ENCODE measurements at regions not wholly inside any gene's neighbourhood (a gene's known extent, or its start where the extent isn't known, plus 50 kb on each side); places are given as distances from the start of the nearest gene placed in this dataset.

DNA sequence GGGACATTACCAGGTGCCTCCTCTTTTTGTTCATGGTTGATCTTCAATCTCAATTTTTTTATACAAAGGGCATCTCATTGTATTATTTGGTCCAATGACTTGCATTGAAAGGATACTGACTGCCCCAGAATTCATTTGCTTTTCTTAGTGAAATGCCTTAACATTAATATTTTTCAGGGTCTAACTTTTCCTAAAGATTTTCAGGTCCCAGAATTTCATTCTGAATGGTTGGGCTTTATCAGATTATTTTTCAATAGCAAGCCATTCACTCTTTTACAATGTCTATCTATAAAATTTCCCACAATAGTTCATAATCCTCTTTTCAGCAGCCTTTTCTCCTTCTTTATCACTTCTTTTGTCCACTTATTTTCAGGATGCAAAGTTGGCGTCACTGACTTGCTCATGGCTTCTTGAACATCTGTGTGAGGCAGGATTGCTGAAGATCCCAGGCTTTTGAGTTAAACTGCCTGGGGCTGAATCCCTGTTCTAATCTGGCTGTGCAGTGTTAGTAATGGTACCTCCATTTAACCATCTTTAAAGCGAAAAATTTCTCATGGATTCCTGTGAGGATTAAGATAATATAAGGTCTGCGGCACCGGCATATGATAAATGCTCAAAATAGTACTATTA, 131.7 kb upstream of the HDAC9 start:
- DNase-seq (no peak), ATAC-seq (no peak)
- no peak overlapping the region for H3K27ac Mint-ChIP-seq
- H3K4me1 Mint-ChIP-seq: no peaks in the 10 kb centered on the region
- H3K27me3 Mint-ChIP-seq: no peaks in the 10 kb centered on the region
- H3K9me3 Mint-ChIP-seq: no peaks in the 10 kb centered on the region
- H3K4me3 Mint-ChIP-seq: no peak overlapping the region

DNA sequence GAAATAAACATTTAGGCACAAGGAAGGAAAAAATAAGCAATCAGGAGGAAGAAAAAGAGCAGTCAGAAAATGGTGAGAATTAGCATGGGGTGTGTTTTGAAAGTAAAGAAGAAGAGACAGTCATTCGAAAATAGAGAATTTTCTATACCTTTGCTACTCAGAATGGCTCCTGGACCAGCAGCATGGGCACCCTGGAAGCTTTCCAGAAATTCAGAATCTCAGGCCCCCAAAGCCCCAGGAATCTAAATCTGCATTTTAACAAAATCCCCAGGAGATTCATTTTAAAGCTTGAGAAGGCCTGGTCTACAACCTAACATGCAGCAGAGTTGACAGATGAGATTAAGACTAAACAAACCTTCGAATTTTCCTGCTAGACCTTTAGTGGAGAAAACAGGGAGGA, 131.2 kb upstream of the HDAC9 start:
- no peak overlapping the region for H3K27ac Mint-ChIP-seq
- no peak overlapping the region for H3K4me3 Mint-ChIP-seq
- DNase-seq (no peak), ATAC-seq (no peak)
- H3K9me3 Mint-ChIP-seq: no peaks in the 10 kb centered on the region
- no peaks in the 10 kb centered on the region for H3K27me3 Mint-ChIP-seq
- no peaks in the 10 kb centered on the region for H3K4me1 Mint-ChIP-seq

DNA sequence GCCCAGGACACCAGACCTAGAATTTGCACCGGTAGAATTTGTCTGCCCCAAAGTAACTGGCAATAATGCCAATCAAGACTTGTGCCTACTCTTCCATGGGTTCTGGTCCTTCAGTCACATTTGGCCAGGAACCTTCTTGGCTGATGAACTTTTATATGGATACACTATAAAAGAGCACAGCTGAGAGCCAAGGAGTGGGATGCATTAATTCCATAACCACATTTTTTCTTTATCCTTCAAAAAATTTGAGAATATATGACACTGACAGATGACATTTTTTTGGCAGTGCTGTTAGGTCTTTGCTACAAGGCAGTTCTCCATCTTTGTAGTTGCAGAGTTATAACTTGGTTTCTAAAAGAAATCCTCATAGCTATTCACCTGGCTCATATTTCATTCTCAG, 129.2 kb upstream of the HDAC9 start:
- no peaks in the 10 kb centered on the region for H3K4me1 Mint-ChIP-seq
- ATAC-seq (no peak), DNase-seq (no peak)
- H3K27ac Mint-ChIP-seq: no peak overlapping the region
- H3K9me3 Mint-ChIP-seq: no peaks in the 10 kb centered on the region
- no peaks in the 10 kb centered on the region for H3K27me3 Mint-ChIP-seq
- no peak overlapping the region for H3K4me3 Mint-ChIP-seq

DNA sequence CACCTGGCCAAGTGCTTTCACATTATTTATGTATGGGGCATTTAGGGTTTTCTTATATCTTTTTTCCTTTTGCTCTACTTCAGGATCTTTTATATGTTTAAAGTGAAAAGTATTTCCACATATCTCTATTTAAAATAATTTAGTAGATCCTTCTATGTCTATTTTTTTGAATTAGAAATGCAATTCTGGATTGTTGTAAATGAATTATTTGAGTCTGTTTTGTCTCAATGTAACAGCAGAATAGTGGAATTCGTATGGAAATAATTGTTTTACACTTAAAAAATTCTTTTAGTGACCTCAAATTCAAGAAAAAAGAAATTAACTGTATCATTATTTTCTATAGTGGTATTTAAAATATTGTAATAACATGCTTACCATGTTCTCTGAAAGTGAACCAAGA, 126.5 kb upstream of the HDAC9 start:
- DNase-seq (no peak), ATAC-seq (no peak)
- H3K4me1 Mint-ChIP-seq: no peaks in the 10 kb centered on the region
- H3K27me3 Mint-ChIP-seq: no peaks in the 10 kb centered on the region
- H3K27ac Mint-ChIP-seq: no peak overlapping the region
- no peaks in the 10 kb centered on the region for H3K9me3 Mint-ChIP-seq
- H3K4me3 Mint-ChIP-seq: no peak overlapping the region

DNA sequence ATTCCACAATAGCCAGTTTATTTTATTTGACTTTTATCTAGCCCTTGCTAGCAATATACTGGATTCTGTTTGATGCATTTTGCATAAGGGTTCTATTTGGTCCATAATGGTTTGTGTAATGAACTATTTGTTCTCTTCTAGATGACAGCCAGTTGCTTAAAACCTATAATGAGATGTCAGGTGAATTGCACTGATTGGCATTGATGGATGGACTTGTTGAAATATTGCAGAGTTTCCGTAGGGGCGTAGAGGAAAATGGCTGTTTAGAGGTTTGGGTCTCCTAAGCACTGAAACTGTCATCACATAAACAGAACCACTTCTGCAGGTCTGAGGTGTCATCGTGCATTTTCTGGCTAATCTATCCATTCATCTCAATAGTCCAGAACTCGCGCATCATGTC, 124.9 kb upstream of the HDAC9 start:
- H3K4me3 Mint-ChIP-seq: no peak overlapping the region
- no peaks in the 10 kb centered on the region for H3K4me1 Mint-ChIP-seq
- no peak for DNase-seq
- no peak overlapping the region for H3K27ac Mint-ChIP-seq
- ATAC-seq: no peak
- no peaks in the 10 kb centered on the region for H3K27me3 Mint-ChIP-seq
- no peaks in the 10 kb centered on the region for H3K9me3 Mint-ChIP-seq

DNA sequence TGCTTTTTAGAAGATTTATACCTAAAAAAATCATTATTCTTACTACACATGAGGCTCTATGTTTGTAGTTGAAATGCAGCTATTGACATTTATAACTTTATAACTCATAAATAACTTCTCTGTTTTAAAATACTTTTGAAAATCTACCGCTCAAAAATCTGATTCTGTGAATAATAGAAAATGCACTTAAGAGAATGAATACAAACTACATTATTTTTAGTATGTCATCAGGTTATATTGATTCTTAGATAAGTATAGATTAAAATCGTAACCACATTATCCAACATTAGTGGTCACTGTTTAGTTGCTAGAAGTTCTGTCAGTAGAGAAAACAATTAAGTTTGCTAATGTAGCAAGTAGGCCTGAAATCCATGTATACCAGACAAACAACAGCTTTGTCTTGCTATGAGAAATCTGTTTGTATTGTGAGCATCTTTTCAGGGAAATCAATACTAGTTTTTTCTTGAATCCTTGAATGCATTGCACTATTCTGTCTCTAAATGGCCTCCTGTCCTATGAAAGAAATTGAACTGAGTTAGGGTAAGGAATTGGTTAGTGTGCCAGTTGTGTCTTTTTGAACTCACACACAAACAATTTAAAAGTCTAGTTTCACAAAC, 116.5 kb upstream of the HDAC9 start:
- no peaks in the 10 kb centered on the region for H3K27me3 Mint-ChIP-seq
- no peaks in the 10 kb centered on the region for H3K9me3 Mint-ChIP-seq
- H3K27ac Mint-ChIP-seq: no peak overlapping the region
- no peak for ATAC-seq
- DNase-seq: no peak
- H3K4me1 Mint-ChIP-seq: no peaks in the 10 kb centered on the region
- H3K4me3 Mint-ChIP-seq: no peak overlapping the region

DNA sequence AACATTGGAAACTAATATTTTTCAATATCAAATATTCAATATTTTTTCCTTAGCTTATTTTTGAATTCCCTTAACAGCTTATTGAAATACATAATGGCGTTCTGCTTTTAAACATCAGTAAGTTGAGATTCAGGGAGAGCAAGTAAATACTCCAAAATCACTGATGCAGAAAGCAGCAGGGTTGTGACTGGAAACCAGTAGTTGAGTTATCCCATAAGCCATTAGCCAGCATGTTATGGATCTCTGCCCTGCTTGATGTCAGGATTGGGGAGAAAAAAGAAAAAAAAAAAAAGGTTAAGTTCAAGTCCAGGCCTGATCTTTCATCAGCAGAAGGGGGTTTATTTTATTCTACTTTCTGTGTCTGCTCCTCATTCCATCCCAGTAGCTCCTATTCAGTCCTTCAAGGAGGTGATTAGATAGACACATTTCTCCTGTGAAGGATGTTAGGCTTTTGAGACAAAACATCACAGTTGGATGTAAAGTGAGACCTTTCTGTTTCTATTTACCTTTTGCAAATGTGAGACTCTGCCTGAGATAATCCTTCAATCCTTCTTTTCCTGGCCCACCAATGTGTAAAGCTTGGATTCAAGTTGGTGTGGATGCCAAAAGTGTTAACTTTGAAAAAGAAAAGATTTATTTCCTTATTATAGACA, 110.9 kb upstream of the HDAC9 start:
- Mint-ChIP-seq H3K9me3 (no peaks in the 10 kb centered on the region), H3K4me3 (no peak overlapping the region), H3K27ac (no peak overlapping the region), H3K4me1 (no peaks in the 10 kb centered on the region), H3K27me3 (no peaks in the 10 kb centered on the region)
- DNase-seq (no peak), ATAC-seq (no peak)

DNA sequence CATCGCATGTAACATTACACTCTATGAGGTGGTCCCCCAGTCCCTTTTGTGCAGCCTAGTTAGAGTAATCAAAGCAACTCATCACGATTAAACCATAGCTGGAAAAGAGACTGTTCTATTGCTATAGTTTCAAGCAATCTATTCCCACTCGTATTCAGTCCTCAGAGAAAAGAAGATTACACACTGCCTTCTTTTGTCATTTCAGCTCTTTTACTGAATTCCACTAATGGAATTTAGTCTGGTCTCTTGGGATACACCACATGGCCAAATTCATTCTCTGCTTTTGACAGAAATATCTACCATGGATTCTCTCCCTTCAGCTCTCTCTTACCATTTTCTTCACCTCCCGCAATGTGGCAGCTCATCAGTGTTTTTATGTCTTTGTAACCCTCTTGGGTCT, 108.9 kb upstream of the HDAC9 start:
- H3K4me1 Mint-ChIP-seq: no peaks in the 10 kb centered on the region
- no peaks in the 10 kb centered on the region for H3K9me3 Mint-ChIP-seq
- DNase-seq (no peak), ATAC-seq (no peak)
- H3K4me3 Mint-ChIP-seq: no peak overlapping the region
- no peak overlapping the region for H3K27ac Mint-ChIP-seq
- no peaks in the 10 kb centered on the region for H3K27me3 Mint-ChIP-seq

DNA sequence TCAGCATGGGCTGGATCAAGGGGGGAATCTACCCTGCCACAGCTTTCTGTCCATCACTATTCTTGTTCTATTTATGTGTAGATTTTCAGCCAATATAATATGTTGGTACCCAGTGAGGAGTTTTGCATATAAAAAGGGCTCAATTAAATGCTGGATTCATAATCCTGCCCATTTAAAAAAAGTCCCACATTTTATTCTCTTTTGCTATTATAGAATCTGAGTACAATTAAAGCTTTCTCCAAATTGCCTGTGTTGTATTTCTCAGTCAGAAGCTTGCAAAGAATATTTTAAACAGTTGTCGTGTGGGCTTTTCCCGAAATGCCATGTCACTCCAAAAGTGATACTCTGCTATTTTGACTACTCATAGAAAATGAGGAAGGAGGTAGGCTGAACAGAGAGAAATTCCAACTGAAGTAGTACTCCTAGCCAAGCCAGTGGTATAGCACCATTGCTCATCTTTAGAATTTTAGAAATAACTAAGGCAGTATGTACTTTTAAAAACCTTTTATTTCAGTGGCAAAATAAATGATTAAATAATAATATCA, 108.3 kb upstream of the HDAC9 start:
- no peaks in the 10 kb centered on the region for H3K27me3 Mint-ChIP-seq
- H3K4me1 Mint-ChIP-seq: no peaks in the 10 kb centered on the region
- ATAC-seq (no peak), DNase-seq (no peak)
- no peaks in the 10 kb centered on the region for H3K9me3 Mint-ChIP-seq
- H3K4me3 Mint-ChIP-seq: no peak overlapping the region
- no peak overlapping the region for H3K27ac Mint-ChIP-seq

DNA sequence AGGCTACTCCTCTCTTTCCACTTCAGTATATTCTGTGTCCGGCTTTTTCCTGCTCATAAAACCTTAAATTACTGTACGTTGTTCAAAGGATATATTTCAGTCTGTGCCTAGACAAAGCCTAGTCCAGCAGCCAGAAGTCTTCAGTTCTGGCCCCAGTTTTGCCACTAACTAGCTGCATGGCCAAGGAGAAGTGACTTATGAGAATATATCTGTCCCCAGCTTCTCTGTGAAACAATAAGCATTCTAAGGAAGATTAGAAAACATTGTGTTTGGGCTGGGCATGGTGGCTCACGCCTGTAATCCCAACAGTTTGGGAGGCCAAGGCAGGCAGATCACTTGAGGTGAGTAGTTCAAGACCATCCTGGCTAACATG, 105.0 kb upstream of the HDAC9 start:
- no peaks in the 10 kb centered on the region for H3K4me1 Mint-ChIP-seq
- H3K27ac Mint-ChIP-seq: no peak overlapping the region
- no peaks in the 10 kb centered on the region for H3K9me3 Mint-ChIP-seq
- no peak for ATAC-seq
- H3K27me3 Mint-ChIP-seq: no peaks in the 10 kb centered on the region
- H3K4me3 Mint-ChIP-seq: no peak overlapping the region
- DNase-seq: no peak

DNA sequence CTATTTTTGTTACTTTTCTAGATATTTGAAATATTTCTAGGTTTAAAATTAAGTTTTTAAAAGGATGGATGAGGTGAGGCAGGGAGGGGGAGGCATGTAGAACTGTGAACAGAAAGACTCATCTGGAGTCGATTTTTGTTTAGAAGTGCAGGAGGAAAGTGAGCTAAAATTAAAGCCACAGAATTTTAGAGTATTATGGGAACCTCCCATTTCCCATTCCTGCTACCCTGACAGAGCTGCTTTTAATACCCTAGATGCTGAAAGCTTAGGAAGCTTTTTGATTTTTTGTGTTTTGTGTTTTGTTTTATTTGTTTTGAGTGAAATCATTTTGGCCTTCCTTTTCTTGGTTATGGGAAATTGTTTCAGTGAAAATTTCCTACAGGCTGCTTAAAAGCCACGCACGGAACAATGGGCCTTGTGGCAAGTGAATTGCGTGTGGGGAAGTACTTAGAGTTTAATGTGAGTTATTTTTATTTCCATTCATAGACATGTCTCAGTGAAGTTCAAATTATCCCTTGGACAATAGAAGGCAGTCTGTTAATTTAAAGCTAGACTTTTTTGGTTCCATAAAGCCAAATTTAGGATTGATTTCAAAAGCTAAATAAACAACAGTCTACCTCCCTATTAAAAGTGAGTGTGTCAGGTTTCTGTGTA, 102.0 kb upstream of the HDAC9 start:
- no peaks in the 10 kb centered on the region for H3K4me1 Mint-ChIP-seq

DNA sequence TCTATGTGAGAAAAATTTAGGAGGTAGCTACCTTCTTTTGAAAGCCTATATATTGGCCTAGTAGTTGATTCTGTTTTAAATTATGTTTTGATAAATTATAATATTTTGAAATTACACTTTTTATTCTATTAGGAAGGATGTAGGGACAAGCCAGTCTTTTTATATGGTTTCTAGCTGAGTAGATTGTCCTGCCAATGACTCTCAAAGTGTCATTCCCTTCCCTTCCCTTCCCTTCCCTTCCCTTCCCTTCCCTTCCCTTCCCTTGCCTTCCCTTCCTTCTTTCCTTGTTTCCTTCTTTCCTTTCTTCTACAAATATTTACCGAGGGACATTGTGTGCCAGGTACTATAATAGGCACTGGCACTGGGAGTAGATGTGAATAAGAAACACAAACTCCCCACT, 99.7 kb upstream of the HDAC9 start:
- Mint-ChIP-seq H3K27ac (no peak overlapping the region), H3K9me3 (no peaks in the 10 kb centered on the region), H3K4me3 (no peak overlapping the region), H3K4me1 (no peaks in the 10 kb centered on the region), H3K27me3 (no peaks in the 10 kb centered on the region)
- ATAC-seq (no peak), DNase-seq (no peak)

More for the DNA sequence above, 102.0 kb upstream of the HDAC9 start:
- H3K9me3 Mint-ChIP-seq: no peaks in the 10 kb centered on the region
- no peak overlapping the region for H3K27ac Mint-ChIP-seq
- no peak for ATAC-seq
- no peak for DNase-seq
- no peaks in the 10 kb centered on the region for H3K27me3 Mint-ChIP-seq
- no peak overlapping the region for H3K4me3 Mint-ChIP-seq

DNA sequence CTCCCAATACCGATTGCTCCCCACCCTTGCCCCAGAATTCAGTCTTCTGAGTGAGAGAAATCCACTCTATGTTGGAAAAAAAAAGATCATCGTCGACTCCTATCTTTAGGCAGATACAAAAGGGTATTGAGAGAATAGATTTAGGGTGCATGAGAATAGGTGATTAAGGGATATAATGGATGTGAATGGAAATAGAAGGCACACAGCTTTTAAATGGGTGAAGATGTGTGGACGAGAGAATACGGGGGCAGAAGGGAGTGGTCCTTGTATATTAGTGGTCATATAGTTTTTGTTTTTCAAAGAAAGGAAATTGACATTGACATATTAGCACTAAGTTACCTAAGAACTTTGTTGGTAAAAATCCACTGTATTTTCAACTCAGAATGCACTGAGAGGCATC, 98.6 kb upstream of the HDAC9 start:
- DNase-seq (no peak), ATAC-seq (no peak)
- Mint-ChIP-seq H3K4me1 (no peaks in the 10 kb centered on the region), H3K27ac (no peak overlapping the region), H3K27me3 (no peaks in the 10 kb centered on the region), H3K9me3 (no peaks in the 10 kb centered on the region), H3K4me3 (no peak overlapping the region)

DNA sequence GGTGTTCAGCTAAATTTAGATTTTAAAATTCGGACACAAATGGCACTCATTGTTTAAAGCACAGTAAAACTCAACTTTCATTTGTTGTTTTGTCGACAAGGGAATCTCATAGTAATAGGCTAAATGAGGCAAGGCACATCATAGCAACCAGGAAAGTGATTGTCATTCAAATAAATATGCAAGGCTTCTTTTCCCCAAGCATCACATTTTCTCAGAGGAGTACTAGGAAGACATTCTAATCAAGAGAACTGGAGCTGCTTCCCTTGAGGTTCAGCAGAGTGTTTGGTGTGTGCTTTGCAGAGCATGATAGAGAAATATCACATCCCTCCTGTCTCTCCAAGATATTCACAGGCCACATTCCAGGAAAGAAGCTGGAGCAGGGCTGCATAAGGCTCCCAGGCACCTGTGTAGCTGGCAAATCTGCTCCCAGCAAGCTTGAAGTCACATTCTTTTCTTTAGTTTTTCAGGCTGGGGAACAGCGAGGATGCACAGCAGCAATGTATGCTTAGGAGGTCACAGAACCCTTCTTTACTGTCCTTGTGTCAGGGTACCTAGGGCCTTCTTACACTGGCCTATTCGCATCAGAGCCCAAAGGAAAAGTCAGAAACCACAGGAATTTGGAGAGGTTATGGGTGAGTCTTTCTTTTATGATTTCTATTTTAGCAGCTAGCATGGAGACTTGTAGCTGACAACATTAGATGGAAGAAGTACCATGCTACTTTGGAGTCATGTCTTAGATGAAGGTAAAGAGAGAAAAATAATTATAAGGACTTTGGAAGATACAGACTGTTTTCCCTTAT, 95.9 kb upstream of the HDAC9 start:
- Mint-ChIP-seq H3K9me3 (no peaks in the 10 kb centered on the region), H3K27me3 (no peaks in the 10 kb centered on the region), H3K27ac (no peak overlapping the region), H3K4me1 (no peaks in the 10 kb centered on the region), H3K4me3 (no peak overlapping the region)
- ATAC-seq: no peak
- no peak for DNase-seq

DNA sequence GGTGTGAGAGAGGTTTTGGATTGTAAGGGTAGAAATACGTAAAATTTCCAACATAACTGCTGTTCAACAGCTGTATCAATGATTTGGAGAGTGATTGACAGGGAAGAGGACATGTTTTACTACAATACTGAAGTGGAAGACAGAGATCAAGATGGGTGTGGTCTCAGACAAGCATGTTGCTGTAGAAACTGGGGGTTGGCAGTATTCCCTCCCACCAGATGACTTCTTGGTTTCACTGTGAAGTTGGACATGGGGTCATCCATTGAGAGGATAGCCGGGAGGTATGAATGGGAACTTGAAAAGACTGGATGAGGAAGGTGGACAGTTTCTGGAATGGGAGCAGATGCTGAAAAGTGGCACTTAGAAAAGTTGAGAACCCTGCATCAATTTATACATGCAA, 95.3 kb upstream of the HDAC9 start:
- DNase-seq (no peak), ATAC-seq (no peak)
- Mint-ChIP-seq H3K4me1 (no peaks in the 10 kb centered on the region), H3K9me3 (no peaks in the 10 kb centered on the region), H3K27me3 (no peaks in the 10 kb centered on the region), H3K4me3 (no peak overlapping the region), H3K27ac (no peak overlapping the region)
